Fibroblast of upper back skin (primary cell): ENCODE measurements at regions not wholly inside any gene's neighbourhood (a gene's known extent, or its start where the extent isn't known, plus 50 kb on each side); places are given as distances from the start of the nearest gene placed in this dataset.

Experiments used
- DNase-seq: peaks from one replicate; pipeline ENCODE4 v3.0.0-alpha.2; 2013

DNA sequence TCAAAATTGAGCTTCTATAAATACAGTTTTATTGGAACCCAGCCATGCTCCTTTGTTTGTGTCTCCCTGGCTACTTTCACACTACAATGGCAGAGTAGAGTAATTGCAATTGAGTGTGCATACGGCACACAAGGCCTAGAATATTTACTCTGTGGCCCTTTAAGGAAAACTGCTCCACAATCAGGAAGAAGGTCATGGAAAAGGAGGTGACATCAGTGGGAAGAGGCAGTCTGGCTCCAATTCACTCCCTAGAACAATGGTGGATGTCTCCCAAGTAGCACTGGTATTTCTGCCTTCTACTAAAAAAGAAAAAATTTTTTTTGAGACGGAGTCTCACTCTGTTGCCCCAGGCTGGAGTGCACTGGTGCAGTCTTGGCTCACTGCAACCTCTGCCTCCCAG lies 51.3 kb downstream of the KRTAP19-8 start:
- DNase-seq = no peak

DNA sequence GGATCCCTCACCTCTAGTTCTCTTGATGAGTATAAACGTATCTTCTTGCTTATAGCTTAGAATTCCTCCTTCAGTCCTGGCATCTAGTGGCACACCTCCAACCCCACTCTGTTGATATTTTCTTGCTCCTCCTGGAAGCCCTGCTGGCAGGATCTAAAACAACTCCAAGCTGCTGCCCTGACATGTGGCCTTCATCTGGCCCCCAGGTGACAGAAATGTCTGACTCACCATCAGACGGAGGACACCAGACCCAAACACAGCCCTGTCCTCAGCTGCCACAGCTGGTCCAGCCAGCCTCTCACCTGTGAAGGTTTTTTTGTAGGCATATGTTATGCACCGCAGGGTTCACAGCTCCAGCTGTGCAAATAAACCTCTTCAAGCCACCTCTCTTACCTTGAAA lies 53.4 kb downstream of the KRTAP19-8 start:
- no peak for DNase-seq

DNA sequence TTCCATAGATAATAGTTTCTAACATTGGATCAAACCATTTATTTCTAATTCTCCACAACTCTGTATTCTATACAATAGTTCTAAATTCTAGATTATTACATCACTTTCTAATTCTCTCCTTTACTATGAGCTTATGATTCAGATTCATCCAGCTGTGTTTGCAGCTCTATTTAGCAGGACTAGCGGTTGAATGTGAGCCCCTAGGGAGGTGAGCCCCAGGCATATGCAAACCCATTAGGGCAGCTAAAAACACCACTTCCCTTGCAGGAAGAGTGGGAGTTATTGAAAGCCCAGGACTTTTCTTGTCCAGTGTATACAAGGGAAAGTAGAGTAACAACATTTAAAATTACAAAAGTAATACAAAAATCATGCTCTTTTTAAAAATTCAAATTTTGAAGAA lies 56.9 kb downstream of the KRTAP19-8 start:
- peak; percentile 2 for DNase-seq

DNA sequence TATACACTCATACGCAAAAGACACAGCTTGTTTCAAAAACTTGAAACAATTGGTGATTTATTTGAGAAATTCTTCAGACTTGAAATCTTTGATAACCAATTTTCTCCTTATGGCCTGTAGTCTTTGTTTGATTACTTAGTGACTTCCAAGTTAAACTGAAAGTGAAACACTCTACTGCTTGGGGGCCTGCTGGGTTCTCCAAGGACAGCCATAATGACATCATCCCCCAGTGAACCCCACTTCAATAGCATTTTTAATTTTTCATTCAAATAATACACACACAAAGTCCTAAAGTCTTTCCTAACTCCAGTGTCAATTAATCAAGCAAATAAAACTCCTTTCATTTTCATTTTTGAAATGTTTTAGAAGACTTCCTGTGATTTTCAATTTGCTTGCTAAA lies 59.2 kb downstream of the KRTAP19-8 start:
- no peak for DNase-seq

DNA sequence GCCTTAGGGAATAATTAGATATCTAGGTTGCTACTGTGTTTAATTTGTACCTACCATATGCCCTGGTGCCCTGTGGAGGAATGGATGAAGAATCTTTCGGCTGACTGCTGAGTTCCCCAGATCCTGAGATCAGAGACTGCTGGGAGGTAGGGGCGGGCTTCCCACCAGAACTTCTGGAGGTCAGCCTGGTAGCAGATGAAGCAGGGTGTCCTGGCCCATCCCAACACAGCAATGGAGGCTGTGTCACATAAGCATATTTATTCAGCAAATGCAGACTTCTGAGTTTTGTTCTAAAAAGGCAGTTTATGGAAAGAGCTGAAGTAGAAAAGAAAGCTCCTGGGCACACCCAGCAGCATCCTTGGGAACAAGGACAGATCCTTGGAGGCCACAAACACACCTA lies 74.0 kb downstream of the KRTAP19-8 start:
- no peak for DNase-seq

DNA sequence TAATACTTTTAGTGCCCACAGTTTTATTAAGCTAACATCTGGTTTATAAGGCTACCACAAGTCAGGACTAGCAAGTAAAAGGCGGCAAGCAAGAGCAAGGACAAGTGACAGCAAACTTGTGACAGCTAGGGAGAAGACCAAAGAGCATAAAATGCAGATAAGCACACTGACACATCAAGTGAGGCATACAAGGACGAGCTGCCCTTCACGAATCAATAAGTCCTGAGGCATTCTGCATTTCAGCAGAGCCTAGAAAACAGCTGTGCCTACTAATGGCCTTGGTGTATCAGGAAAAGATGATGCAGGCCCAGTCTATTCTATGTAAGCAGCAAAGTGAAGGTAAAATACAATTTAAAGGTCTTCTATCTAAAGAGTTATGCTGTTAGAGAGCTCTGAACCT lies 74.8 kb downstream of the KRTAP19-8 start:
- DNase-seq = no peak

DNA sequence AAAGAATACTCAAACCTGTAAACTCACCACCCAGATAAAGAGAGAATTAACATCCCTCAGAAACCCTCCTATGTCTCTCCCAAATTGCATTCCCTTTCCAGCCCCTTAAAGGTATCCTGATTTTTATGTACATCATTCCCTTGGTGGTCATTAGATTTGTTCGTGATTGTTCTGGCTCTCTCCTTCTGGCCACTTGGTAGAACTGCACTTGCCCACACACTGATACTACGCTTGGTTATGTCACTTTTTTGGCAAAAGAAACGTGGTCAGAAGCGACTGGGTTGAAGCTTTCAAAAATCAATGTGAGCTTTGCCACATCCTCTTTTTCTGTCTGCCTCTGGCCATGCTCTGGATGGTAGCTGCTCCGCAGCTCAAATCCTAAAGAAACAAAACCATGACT lies 76.3 kb downstream of the KRTAP19-8 start:
- no peak for DNase-seq

DNA sequence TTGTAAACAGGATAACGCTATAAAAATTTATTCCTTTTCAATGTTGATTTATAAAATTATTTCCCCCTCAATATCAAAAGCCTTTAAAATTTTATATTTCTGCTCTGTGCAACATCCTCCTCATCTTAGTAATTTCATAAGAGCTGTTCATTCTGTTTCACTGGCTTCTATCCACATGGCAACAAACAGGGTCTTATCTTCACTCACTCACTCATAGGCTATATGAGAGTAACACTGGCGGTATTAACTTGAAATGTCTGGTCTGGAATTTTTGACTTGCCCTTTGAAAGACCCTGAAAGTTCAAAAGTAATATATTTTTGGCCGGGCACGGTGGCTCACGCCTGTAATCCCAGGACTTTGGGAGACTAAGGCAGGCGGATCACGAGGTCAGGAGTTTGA lies 77.4 kb upstream of the KRTAP11-1 start:
- no peak for DNase-seq

DNA sequence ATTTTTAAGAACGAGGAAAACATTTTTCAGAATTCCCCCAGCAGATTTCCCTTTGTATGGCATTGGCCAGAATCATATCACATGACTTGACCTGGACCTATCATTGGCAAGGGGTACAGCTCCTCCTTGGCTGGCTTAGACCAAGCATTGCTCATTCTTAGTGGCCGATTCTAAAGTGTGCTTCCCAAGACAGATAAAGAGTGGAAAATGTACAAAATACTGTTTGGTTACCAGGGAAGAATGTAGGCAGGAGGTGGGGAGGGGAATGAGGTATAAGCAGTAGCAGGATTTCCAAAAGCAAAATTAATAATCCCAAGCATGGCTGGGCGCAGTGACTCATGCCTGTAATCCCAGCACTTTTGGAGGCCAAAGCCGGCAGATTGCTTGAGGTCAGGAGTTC lies 75.6 kb upstream of the KRTAP11-1 start:
- no peak for DNase-seq

DNA sequence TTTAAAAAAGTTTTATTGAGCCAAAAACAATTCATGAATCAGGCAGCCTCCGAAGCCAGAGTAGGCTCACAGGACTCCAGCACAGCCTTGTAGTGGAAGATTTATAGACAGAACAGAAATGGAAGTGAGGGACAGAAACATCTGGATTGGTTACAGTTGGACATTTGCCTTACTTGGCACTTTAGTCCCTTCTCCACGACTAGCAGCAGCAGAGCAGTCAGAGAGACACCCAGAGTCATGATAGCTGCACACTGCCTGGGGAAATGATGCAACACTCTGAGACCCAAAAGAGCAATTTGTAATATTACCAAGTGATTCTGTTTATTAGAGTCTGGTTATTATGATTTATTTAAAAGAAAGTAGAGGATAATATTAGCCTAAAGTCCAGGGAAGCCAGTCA lies 72.2 kb upstream of the KRTAP11-1 start:
- DNase-seq = no peak

DNA sequence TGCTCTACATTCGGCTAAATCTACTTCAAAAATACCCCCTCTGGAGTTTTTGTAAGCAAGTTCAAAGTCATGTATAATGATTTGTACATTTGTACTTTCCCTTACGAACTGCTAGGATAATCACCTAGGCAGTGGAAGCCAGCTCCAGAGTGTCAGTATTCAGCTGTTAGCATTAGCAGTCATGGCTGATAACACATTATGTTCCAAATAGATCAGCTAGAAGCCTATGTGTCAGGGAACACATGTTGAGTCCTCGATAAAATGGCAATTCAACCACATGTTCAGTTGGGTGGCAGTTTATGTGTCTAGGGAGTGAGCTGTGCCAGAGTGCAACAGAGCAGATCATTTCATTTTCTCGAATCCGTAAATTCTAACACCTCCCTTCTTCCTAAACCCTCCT lies 65.8 kb upstream of the KRTAP11-1 start:
- DNase-seq = no peak

DNA sequence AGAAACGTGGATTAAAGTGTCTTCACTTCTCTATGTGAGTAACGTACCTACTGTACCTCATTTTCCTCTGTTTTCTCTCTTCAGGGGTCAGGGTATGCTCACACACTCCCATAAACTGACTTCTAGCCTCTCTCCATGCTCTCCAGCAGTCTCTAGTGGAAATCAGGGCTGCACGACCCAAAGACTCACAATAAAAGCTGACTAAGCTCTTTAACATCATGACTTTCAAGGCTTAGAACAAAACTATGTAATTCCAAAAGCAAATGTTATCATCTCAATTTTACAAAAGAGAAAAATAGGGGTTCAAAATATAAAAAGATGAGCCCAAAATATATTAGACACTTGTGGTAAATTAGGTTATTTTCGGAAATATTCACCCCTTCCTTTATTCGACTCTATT lies 62.5 kb upstream of the KRTAP11-1 start:
- no peak for DNase-seq

DNA sequence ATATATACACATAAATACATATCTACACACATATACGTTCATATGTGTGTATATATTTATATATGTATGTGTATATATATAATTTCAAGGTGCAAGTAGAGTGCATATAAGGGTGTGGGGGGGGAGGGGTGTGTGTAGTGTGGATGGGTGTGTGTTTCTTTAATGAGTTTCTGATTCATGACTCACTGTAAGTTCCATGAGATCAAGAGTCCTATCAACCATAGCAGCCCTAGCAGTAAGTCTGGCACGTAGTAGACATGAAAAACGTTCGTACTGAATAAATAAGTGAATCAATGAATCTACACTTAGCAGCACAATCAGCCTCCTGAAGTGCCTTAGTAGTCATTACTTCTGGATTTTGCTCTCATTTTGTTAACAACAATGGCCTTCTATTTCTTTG lies 61.9 kb upstream of the KRTAP11-1 start:
- DNase-seq = no peak

DNA sequence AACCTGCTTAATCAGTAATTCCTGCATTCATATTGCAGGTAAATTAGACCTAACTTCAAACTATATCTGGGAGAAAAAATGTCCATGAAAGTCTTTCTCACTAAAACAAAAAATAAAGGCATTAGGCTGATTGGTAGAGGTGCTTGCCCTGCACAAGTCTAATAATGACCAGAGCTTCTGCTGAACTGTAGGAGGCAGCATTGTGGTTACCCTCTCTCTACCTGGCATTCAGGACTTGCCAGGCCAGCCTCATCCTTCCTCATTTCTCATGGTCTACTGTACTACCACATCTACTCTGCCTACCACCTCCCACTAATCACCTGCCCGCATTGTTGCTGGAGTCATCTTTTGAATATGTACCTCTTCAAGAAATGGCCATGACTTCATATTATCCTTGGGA lies 60.8 kb upstream of the KRTAP11-1 start:
- no peak for DNase-seq

DNA sequence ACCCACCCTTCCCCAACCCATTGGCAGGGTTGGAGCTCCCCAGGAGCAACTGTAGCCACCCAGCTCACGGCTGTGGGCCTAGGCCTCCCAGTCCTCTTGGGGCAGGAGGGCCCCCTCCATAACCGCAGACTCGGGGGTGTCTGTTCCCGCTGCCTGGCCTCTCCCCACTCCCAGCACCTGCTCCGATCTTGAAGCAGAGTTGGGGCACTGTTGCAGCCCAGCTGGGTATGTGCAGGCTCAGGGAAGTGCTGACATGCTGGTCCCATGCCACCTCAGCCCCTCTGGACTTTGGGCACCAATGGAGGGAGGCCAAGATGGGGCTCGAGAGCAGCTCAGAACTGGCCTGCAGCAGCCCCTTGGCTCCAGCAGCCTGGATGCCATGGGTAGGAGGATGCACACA lies 54.8 kb upstream of the KRTAP11-1 start:
- no peak for DNase-seq

DNA sequence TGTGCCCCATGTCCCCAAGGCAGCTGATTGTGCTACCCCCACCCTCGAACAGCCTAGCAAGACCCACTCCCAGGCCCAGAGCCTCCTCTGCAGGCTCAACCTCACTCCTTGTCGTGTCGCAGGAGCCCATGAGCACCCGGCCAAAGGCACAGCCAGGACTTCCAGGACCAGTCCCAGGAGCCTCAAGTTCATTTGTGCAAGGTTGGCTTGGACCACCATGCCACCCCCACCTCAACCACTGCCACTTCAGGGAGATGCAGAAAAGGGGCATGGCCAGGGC lies 54.4 kb upstream of the KRTAP11-1 start:
- no peak for DNase-seq

DNA sequence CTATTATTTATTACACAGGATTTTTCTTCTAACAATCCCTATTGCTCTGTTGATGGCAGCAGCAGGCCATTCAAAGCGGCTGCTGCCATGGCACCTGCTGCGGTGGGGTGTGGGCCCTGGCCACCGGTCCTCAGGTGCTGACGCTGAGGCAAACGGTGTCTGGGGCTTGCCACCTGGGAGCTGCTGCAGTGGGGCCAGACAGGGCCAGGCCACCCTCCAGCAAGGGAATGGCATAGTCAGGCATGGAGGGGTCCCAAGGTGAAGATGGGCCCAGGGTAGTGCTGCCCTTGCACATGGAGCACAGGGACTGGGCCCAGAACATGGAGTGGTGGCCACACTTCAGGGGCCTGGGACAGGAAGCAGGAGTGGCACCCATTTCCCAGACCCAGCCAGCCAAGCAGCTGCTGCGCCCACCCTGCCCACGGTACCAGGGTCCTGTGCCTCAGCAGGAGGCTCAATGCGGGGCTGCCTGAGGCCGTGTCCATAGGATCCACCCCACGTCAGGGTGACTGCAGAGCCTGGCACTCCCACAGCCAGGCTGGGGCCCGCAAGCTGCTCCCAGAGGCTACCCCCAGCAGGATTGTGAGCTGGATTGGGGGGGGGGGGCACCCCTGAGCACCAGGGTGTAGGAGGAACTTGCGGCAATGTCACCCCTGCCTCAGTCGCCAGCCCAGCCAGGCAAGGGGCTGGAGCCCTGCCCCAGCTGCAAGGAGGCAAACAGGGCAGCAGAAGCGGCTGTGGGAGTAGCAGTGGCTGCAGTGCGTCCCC lies 53.9 kb upstream of the KRTAP11-1 start:
- DNase-seq = no peak

DNA sequence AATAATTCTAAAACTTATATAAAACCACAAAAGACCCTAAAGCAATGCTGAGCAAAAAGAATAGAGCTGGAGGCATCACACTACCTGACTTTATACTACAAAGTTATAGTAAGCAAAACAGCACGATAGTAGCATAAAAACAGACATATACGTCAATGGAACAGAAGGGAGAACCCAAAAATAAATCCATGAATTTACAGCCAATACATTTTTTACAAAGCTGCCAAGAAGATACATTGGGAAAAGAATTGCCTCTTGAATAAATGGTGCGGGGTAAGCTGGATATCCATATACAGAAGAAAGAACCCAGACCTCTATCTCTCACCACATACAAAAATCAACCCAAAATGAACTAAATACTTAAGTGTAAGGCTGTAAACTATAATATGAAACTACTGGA lies 51.3 kb upstream of the KRTAP11-1 start:
- no peak for DNase-seq
